Muscle of leg (tissue), 3 donors: ENCODE measurements at regions not wholly inside any gene's neighbourhood (a gene's known extent, or its start where the extent isn't known, plus 50 kb on each side); places are given as distances from the start of the nearest gene placed in this dataset.
"Not testable (repeated sequence)": the region's sequence is repeated elsewhere in the genome, so short reads cannot be mapped to it uniquely, and the experiment has no call there.

Source experiments
- DNase-seq: peaks from one replicate; pipeline ENCODE4 v3.0.0; 2013
- H3K27ac ChIP-seq: one replicate; pipeline ENCODE4 v1.5.1; 2013; ENCODE audit warnings: mild to moderate bottlenecking, low read length, control low read depth
- H3K27me3 ChIP-seq: one replicate; pipeline ENCODE4 v1.6.1; 2013; ENCODE audit warnings: low read length; ENCODE audit not compliant: control insufficient read depth, insufficient read depth
- H3K36me3 ChIP-seq: one replicate; pipeline ENCODE4 v1.6.1; 2013; ENCODE audit warnings: low read length; ENCODE audit not compliant: control insufficient read depth, insufficient read depth
- H3K4me1 ChIP-seq: one replicate; pipeline ENCODE4 v1.6.1; 2013; ENCODE audit warnings: low read length; ENCODE audit not compliant: control insufficient read depth, insufficient read depth
- H3K4me3 ChIP-seq: one replicate; pipeline ENCODE4 v1.5.1; 2013; ENCODE audit warnings: low read length, control low read depth
- H3K9me3 ChIP-seq: replicated peaks from 2 replicates; pipeline ENCODE4 v1.6.1; 2013; ENCODE audit warnings: low read depth, low read length; ENCODE audit not compliant: control insufficient read depth
- WGBS: methylation state at CpG from one replicate; pipeline ENCODE4 v1.1.5; 2013; ENCODE audit warnings: missing lambda C conversion rate; ENCODE audit not compliant: insufficient coverage; 5-methylcytosine and 5-hydroxymethylcytosine counted together

- Histone ChIP-seq H3K27ac (no peak overlapping the region), H3K9me3 (no peaks in the 10 kb centered on the region), H3K4me1 (no peaks in the 10 kb centered on the region), H3K36me3 (no peaks in the 10 kb centered on the region), H3K4me3 (no peak overlapping the region), H3K27me3 (no peaks in the 10 kb centered on the region)
- DNase-seq = no peak
Measured at GRCh38 chr15:96199111-96199510, 131.4 kb upstream of the NR2F2 start.

- H3K27ac ChIP-seq = peak overlapping the region; percentile 63
- no peaks in the 10 kb centered on the region for H3K36me3 ChIP-seq
- H3K4me3 ChIP-seq = no peak overlapping the region
- H3K9me3 ChIP-seq = no peaks in the 10 kb centered on the region
- no peaks in the 10 kb centered on the region for H3K4me1 ChIP-seq
- peak; percentile 48 for DNase-seq
- no peaks in the 10 kb centered on the region for H3K27me3 ChIP-seq
- 37% methylated on average over 8 of the region's 9 CpGs for WGBS
Measured at GRCh38 chr15:96200357-96200967, 130.0 kb upstream of the NR2F2 start.

DNA sequence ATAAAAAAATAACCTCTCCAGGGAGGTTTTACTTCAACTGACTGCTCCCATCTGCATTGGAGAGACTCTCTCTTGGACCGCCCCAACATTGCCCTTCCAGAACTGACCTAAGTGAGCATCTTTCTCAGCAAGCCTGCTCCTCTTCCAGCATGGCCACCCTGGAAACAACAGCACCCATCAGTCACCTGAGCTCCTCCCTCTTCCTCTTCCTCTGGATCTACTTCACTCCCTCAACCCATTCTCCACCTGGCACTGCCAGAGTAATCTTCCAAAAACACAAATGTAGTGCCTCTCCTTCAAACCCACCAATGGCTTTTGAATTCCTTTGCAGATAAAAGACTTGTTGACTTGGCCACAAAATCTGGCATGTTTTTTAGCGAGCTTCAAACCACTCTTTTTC, 128.8 kb upstream of the NR2F2 start:
- no peaks in the 10 kb centered on the region for H3K36me3 ChIP-seq
- WGBS = 95% methylated on average over 2 of the region's 2 CpGs
- H3K9me3 ChIP-seq = no peaks in the 10 kb centered on the region
- H3K27me3 ChIP-seq = no peaks in the 10 kb centered on the region
- no peak overlapping the region for H3K4me3 ChIP-seq
- DNase-seq = no peak
- no peaks in the 10 kb centered on the region for H3K4me1 ChIP-seq
- H3K27ac ChIP-seq = no peak overlapping the region

DNA sequence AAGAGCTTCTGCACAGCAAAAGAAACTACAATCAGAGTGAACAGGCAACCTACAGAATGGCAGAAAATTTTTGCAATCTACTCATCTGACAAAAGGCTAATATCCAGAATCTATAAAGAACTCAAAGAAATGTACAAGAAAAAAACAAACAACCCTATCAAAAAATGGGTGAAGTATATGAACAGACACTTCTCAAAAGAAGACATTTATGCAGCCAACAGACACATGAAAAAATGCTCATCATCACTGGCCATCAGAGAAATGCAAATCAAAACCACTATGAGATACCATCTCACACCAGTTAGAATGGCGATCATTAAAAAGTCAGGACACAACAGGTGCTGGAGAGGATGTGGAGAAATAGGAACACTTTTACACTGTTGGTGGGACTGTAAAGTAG, 124.9 kb upstream of the NR2F2 start:
- DNase-seq, H3K36me3 ChIP-seq, H3K27me3 ChIP-seq, H3K4me1 ChIP-seq, H3K27ac ChIP-seq, H3K4me3 ChIP-seq, H3K9me3 ChIP-seq: not testable (repeated sequence)
- WGBS = no CpG with 5 or more reads among the region's 1 CpG

DNA sequence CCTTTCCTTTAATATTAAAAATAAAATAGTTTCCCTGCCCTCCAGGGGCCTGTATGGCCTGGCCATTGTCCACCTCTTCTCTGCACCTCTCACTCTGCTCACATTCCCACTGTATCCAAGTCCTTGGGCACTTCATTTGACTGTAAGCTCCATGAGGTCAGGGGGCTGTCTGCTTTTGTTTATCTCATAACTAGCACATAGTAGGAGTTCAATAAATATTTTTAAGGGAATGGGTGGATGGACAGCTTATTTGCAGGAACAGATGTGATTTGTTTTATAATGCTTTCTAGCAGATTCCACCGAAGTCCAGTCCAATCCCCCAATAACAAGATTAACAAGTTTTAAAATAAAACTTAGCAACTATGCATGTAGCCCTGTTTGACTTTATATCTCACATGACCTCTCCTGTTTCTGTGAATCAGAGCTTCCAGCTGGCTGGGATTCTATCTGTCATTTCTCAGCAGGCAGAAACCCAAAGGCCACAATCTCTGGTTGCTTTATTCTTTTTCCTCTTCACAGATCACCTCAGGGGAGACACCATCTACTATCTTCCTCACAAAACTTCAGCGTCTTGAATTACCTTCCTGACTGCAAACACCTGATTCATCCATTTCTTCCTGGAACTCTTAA, 123.0 kb upstream of the NR2F2 start:
- Histone ChIP-seq H3K27me3 (no peaks in the 10 kb centered on the region), H3K36me3 (no peaks in the 10 kb centered on the region), H3K4me3 (no peak overlapping the region), H3K9me3 (no peaks in the 10 kb centered on the region), H3K4me1 (no peaks in the 10 kb centered on the region), H3K27ac (no peak overlapping the region)
- WGBS = no CpG with 5 or more reads among the region's 2 CpGs
- DNase-seq = no peak

GRCh38 chr15:96209285-96209735, 121.2 kb upstream of the NR2F2 start:
- Histone ChIP-seq H3K36me3 (no peaks in the 10 kb centered on the region), H3K27ac (no peak overlapping the region), H3K9me3 (no peaks in the 10 kb centered on the region), H3K27me3 (no peaks in the 10 kb centered on the region), H3K4me3 (no peak overlapping the region), H3K4me1 (no peaks in the 10 kb centered on the region)
- no peak for DNase-seq
- WGBS = 63% methylated on average over 1 of the region's 8 CpGs

GRCh38 chr15:96213045-96213444, 117.5 kb upstream of the NR2F2 start:
- H3K9me3 ChIP-seq = no peaks in the 10 kb centered on the region
- WGBS = no CpG with 5 or more reads among the region's 2 CpGs
- DNase-seq = no peak
- no peaks in the 10 kb centered on the region for H3K4me1 ChIP-seq
- H3K4me3 ChIP-seq = no peak overlapping the region
- no peaks in the 10 kb centered on the region for H3K27me3 ChIP-seq
- H3K27ac ChIP-seq = no peak overlapping the region
- no peaks in the 10 kb centered on the region for H3K36me3 ChIP-seq

- Histone ChIP-seq H3K27ac (no peak overlapping the region), H3K36me3 (no peaks in the 10 kb centered on the region), H3K9me3 (no peaks in the 10 kb centered on the region), H3K4me1 (no peaks in the 10 kb centered on the region), H3K4me3 (no peak overlapping the region), H3K27me3 (no peaks in the 10 kb centered on the region)
- DNase-seq = no peak
- no CpG with 5 or more reads among the region's 4 CpGs for WGBS
Measured at GRCh38 chr15:96213896-96214295, 116.6 kb upstream of the NR2F2 start.

- no CpG with 5 or more reads among the region's 1 CpG for WGBS
- H3K9me3 ChIP-seq, H3K27me3 ChIP-seq, H3K4me1 ChIP-seq, DNase-seq, H3K27ac ChIP-seq, H3K36me3 ChIP-seq, H3K4me3 ChIP-seq: not testable (repeated sequence)
Measured at GRCh38 chr15:96216481-96216880, 114.0 kb upstream of the NR2F2 start.

- H3K4me1 ChIP-seq = peaks cover 2% of the 10 kb centered on the region
- no peak overlapping the region for H3K4me3 ChIP-seq
- no peaks in the 10 kb centered on the region for H3K27me3 ChIP-seq
- no CpG with 5 or more reads among the region's 1 CpG for WGBS
- H3K27ac ChIP-seq = no peak overlapping the region
- H3K36me3 ChIP-seq = no peaks in the 10 kb centered on the region
- no peaks in the 10 kb centered on the region for H3K9me3 ChIP-seq
- DNase-seq = no peak
Measured at GRCh38 chr15:96217983-96218382, 112.5 kb upstream of the NR2F2 start.
